Stimulated activated CD8-positive, alpha-beta memory T cell treated with anti-CD3 and anti-CD28 coated beads, Interleukin-7, amount 100 ng/mL, for 48 hours (primary cell): ENCODE measurements at regions not wholly inside any gene's neighbourhood (a gene's known extent, or its start where the extent isn't known, plus 50 kb on each side); places are given as distances from the start of the nearest gene placed in this dataset.
"Not testable (repeated sequence)": the region's sequence is repeated elsewhere in the genome, so short reads cannot be mapped to it uniquely, and the experiment has no call there.

ENCODE experiments used
- DNase-seq, 2 donors: peaks; one replicate each; pipeline ENCODE4 v3.0.0-alpha.2; 2020; ENCODE audit warnings: low read depth in 1 of 2; ENCODE audit errors: extremely low read depth in 1 of 2

DNA sequence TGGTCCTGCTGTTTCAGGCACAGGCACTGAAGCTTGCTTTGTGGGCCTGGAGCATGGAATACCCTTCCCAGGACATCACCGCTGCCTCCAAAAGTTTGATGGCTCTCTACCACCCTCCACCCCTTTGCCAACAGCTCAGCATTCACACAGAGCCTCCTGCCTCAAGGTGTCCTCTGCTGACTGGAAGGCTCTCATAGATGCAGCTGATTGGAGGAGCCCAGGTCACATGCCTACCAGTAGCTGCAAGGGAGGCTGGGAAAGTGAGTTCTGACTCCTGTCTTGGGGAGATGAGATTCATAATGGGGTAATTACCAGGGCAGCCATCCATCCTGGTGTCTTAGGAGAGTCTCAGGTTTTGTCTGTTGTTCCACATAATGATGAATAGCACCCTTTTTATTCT, 124.8 kb upstream of the GRIK3 start:
- DNase-seq, result no peak

DNA sequence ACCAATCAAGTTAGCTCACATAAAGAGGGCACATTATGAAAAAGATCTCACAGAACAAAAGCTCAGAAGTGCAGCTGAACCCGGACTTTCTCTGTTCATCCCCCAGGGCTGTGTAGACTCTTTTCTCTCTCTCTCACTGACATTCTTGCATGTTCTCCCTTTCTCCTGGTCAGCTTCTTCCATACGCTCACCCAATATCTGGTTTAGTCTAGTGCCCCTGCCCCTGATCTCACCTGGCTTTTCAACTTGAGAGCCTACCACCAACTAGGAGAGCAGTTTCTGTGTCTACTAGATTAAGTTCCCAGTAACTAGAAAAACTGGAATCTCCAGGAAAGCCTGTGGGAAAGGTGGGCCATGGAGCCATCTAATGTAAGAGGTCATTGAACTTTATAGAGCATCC, 126.9 kb upstream of the GRIK3 start:
- no peak for DNase-seq

DNA sequence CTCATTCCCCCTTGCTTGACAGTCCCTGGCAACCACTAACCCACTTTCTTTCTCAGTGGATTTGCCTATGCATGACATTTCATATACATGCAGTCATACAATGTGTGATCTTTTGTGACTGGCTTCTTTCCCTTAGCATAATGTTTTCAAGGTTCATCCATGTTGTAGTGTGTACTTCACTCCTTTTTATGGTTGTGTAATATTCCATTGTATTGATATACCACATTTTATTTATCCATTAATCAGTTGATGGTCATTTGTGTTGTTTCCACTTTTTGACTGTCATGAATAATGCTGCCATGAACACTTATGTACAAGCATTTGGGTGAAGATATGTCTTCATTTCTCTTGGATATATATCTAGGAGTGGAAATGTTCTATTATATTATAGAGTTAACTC, 127.7 kb upstream of the GRIK3 start:
- no peak for DNase-seq

DNA sequence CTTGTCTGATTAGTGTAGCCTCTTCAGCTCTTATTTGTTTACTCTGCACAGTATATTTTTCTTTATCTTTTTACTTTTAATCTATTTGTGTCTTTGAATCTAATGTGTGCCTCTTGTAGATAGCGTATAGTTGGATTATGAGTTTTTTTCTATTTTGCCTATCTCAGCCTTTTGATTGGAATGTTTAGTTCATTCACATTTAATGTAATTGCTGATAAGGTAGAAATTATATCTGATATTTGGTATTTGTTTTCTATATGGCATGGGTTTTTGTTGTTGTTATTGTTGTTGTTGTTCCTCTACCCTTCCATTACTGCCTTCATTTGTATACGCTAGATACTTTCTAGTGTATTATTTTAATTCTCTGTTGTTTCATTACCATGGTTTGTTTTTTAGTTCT, 131.7 kb upstream of the GRIK3 start:
- DNase-seq, result no peak

DNA sequence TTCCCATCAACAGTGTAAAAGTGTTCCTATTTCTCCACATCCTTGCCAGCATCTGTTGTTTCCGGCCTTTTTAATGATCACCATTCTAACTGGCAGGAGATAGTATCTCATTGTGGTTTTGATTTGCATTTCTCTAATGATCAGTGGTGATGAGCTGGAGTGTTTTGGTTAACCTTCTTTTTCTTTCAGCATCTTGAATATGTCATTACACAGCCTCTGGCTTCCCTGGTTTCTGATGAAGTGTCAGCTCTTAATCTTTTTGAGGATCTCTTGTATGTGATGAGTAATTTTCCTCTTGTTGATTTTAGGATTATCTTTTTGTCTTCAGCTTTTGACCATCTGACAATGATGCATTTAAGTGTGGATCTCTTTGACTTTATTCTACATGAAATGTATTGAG, 133.2 kb upstream of the GRIK3 start:
- no peak for DNase-seq

DNA sequence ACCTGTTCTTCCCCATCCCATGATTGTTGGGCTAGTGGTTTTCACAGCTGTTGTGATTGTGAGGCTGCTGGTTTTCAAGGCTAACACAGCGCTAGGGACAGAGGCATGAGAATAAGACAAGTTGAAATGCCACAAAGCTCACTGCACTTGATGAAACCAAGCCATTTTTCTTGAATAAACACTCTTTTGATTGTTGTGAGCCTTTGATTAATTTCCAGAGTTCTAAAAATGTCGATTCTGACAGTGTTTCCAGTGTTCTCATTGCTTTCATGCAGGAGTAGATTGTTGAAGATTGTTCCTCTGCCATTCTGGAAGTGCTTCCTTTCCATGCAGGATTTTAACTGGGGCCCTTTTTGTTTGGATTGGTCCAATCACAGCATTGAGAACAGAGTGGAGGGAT, 134.9 kb upstream of the GRIK3 start:
- DNase-seq, result no peak

DNA sequence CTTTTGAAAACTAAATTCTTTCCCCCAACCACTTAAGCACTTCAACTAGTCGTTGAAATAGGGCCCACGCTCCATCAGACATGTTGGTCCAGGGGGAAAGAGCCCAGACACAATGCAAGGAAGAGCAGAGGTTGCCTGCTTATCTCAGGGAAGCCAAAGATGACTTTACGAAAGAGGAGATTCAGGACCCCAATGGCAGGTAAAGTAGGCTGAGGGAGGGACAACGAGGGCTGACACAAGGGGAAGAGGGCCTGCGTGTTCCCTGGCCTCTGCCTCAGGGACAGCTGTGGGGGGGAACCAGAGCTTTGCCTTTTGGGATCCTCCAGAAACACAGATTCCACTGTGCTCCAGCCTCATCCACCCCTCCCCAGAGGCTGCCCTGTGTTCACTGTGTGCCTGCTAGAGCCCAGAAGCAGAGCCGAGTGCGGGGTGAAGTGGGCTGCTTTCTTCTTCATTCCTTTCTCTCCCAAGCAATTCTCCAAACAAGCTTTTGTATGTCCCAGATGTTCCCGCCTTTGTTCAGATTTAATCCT, 135.5 kb upstream of the GRIK3 start:
- DNase-seq, result no peak

DNA sequence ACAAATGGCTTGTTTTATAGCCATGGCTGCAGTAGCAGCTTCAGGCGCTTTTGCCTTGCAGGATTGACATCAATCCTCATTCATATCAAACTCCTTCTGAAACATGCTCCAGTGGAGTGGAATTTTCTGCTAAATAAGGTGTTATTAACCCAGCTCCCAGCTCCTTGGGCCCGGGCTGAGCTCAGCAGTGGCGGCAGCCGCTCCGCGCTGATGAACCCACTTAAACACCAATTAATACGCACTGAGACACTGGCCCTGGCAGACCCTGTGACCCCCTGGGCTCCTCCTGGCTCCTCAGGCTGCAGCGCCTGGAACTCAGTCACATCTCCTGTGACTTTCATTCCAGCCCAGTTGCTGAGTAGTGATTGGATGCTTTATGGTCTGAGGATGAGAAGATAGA, 137.4 kb upstream of the GRIK3 start:
- no peak for DNase-seq

DNA sequence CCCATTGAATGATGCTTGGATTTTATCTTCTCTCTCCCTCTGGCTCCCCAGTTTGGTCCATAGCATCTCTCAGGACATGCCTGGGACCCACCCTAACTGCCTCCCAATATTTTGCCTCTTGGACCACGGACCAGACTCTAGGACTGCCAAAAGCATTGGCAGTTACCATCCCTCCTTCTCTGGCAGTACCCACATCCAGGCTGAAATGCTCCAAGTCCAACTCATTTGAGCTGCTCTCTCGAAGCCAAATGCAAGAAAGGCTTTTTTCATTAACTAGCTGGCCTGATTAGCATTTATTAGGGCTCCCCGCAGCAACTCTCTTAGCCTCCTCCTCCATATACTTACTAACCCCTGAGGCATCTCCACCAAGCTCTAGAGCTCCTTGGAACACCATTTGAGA, 140.0 kb upstream of the GRIK3 start:
- no peak for DNase-seq

DNA sequence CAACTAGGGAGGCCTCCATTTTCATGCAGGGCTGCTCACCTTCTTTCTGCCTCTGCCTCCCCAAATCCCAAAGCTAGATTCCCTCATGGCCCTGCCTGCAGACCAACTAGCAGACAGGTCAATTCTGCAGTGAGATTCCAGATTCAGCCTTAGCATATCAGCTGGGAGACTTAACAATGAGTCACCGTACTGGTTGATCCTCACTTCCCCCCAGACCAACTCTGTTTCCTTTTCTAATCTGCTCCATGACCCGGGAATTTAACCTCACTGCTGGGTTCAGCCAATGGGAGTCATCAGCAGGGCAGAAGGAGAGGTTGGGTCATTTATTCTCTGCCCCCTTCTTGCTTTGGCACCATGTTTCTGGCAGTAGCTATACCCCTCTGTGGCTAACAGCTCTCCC, 140.6 kb upstream of the GRIK3 start:
- no peak for DNase-seq

DNA sequence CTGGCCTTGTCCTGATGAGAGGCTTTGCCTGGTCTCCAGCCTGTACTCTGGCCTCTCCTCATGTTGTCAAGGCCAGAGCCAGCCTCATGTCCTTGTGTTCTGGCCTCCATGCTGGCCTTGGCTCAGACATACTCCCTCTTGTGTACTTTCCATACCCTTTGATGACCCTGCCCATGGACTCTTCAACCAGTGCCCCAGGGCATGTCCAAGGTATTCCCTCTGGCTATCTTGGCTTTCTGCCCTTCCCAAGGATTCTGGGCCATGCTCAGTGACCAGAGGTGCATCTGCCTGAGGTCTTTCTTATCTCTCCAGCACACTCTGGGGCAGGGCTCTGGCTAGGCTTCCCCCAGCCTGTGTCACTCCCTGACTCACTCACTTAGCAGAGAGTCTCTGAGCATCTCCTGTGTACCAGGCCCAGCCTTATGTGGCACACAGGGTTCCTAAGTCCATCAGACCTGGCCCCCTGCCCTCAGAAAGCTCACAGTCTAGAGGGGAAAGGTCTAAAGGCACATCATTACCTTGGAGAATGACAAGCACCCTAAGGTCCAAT, 141.4 kb upstream of the GRIK3 start:
- DNase-seq, result no peak

DNA sequence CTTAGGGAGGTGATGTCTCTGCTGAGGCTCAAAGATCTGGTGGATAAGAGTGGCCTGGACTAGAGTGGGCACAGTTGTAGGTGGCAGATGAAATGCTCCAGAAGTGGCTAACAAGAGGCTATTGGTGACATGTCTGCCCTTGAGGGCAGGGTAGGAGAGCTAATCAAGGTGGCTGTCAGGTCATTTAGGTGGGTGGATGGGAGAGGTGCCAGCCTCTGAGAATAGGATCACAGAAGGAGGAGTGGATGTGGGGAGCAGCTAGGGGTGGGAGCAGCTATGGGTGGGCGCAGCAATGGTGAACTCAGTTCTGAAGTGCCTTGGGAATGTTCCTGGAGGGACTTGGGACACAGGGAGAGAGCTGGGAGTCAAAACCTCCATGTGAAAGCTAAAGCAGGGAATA, 142.0 kb upstream of the GRIK3 start:
- DNase-seq, result no peak

DNA sequence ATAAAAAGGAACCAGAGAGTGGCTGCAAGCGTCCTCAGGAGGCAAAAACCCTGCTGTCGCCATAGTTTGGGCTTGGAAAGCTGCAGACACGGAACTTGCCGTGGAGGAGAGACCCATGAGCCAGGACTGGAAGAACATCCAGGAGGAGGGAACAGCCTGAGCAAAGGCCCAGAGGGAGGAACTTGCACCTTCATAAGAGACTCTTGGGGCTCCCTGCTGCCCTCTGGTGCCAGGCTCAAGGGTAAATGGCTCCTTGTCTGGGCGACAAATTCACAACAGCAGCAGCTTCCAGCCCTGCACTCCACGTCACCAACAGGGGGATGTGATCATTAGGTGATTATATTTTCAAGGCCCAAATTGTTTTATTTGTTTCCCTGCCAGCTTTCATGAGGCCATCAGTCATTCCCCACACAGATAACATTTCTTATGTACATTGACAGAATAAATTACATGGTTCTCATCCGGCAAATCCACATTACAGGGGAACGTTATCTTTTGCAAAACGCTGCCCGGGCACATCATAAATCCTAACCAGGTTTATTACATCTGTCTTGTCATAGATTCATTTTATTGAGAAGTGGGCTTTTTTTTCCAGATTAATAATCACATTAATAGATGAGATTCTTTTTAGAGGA, 143.0 kb upstream of the GRIK3 start:
- DNase-seq, result no peak

DNA sequence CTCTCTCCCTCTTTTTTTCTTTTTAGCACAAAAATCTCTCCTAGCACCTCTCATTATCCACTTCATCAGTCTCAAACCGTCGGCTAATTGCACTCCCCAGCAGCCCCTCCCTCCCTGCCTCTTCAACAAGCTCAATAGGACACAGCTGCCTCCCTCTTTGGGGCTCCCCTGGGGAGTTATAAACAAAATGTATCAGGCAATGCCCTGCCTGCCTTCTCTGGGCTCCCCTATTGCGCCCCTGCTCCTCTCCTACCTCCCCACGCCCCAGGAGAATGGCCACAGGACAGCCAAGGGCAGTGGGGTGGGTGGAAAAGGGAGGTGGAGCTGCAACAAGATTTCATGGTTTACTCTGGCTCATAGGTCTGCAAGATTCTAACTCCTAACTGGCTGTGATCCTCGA, 147.1 kb upstream of the GRIK3 start:
- no peak for DNase-seq

DNA sequence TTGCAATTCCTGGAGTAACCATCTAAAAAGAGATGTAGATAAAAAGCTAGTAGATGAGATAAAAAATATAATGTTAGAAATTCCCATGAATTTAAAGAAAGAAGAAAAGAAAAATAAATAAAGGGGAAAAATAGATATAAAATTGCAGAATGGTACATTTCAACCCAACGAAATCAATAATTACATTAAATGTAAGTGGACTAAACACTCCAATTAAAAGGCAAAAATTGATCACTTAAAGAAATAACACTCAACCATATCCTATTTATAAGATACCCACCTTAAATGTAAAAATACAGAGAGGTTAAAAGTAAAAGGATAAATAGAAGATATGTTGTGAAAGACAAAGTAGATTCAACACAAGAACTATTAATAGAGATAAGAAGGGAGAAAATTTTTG, 150.5 kb upstream of the GRIK3 start:
- no peak for DNase-seq

DNA sequence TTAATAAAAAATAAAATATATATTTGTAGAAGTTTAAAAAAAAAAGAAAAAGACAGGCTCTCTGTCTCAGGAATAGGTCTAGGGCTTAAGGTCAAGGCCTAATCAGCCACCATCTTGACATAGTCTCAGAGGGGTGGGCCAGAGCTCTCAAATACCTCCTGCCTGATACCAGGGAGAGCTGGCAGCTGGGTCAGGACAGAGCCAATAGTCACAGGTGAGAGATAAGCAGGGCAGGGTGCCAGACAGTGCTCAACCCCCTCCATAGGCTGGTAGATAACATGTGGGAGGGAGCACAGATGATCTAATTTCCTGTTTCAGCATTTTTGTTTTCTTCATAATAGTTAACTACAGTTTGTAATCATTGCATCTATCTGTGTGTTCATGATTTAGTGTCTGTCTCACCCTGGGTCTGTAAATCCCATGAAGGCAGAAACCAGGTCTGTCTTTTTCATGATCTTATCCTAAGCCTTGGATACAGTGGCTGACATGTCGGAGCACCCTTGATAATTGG, 152.0 kb upstream of the GRIK3 start:
- no peak for DNase-seq

DNA sequence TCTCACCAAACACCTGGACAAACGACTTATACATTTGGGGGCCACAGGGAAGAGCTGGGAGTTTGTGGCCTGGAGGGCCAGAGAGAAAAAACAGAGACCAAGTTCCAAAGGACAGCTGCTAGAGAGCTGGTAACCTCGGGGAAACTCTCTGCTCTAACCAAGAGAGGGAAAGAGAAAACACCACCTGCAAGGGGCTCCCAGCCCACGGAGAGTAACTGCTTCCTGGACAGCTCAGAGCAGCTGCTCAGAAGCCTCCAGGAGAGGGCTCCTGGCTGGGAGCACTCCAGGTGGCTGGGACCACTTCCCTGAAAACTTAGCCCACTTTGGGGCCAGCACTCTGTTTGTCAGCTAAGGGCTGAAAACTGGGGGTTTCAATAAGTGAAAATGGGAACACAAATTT, 154.8 kb upstream of the GRIK3 start:
- no peak for DNase-seq

DNA sequence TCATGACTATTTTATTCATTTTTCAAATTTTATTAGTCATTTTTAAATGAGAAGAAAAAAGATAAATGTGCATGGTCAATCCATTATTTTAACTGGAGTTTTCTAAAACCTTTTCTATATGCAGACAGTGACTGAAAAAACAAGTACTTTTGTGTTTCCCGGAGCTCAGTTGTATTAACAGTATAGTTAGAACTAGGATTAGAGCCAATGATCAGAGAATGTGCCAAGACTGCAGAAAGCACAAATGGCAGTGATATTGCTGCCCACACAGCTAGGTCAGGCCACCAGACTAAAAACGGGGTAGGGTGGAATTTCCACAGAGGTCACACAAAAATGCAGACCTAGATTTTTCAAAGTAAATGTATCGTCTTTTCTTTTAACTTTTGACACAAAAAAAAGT, 163.1 kb upstream of the GRIK3 start:
- no peak for DNase-seq

DNA sequence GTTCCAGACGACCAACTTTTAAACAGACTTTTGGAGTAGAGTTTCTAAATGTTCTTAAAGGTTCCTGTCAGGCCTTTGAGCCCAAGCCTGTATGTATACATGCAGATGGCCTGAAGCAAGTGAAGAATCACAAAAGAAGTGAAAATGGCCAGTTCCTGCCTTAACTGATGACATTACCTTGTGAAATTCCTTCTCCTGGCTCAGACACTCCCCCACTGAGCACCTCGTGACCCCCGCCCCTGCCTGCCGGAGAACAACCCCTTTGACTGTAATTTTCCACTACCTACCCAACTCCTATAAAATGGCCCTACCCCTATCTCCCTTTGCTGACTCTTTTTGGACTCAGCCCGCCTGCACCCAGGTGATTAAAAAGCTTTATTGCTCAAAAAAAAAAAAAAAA, 180.0 kb upstream of the GRIK3 start:
- DNase-seq, result not testable (repeated sequence)

DNA sequence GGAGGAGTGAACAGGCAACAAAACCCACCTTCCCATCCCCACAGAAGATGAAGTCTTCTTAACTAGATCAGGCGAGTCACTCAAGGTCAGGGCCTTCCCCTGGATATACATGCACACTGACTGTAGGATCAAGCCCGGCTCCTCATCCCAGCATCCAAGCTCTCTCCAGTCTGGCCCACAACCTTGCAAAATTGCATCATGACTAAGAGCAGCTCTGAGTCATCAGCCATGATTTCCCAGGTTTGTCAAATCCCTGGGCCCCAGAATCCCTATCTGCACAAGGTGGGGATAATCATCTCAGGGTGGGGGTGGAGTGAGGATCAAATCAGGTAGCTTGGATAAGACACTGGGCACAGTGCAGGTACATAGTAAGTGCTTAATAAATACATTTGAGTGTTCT, 199.3 kb upstream of the GRIK3 start:
- DNase-seq, result no peak

DNA sequence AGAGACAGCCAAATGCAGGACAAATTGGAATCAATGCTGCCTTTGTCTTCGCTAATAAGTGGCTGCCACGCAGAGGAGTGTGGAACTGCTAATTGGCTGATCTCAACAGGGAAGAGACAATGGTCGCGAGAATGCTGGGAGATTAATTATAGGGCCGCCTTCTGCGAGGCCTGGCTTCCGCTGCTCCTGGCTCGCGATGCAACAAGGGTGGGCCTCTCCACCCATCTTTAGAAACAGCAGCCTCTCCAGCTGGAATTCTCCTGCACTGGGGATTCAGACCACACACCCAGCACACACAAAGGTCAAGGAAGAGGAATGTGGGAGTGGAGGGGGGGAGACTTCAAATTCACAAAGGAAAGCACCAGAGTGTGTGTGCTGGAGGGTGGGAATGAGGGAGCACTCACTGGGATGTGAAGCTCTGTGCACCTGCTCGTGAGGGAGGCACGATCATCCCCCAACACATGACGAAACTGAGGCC, 200.7 kb upstream of the GRIK3 start:
- DNase-seq, result no peak

DNA sequence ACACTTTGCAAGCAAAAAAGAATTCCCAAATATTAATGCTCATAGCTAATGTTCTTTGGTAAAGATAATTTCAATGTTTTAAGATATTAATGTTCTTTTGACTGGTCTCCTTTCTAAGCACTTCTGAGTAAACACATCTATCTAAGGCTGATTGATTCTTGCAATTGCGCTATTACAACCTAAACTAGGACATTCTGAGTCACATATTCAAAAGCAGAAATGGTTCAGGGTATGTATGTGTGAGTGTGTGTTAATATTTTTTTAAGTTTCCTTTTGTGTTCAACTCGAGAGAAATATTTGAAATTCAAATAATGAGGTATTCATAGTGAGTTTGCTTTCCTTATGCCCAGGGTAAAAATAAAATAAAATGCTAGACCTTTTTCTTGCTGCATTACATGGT, 203.6 kb upstream of the GRIK3 start:
- DNase-seq, result no peak
